ENCODE measurements at regions not wholly inside any gene's neighbourhood (a gene's known extent, or its start where the extent isn't known, plus 50 kb on each side); places are given as distances from the start of the nearest gene placed in this dataset.

- no peaks in the 10 kb centered on the region for H3K9me3 Mint-ChIP-seq
- no peak overlapping the region for H3K4me3 Mint-ChIP-seq
- CTCF ChIA-PET, result no interaction called here
- intact Hi-C loops (cut with micrococcal nuclease), result no loop called here
- DNase-seq, result peak; percentile 0
- H3K27ac Mint-ChIP-seq, result no peak overlapping the region
- no peaks in the 10 kb centered on the region for H3K4me1 Mint-ChIP-seq (ENCODE audit: low read depth)
- POLR2A ChIA-PET, result no interaction called here
- H3K36me3 Mint-ChIP-seq, result no peaks in the 10 kb centered on the region
- peaks cover 5% of the 10 kb centered on the region for H3K27me3 Mint-ChIP-seq
These were observed 89.3 kb upstream of the TMPRSS2 start for GRCh38 chr21:41597227-41597626.

GRCh38 chr21:41596241-41596925 lies 88.4 kb upstream of the TMPRSS2 start:
- Mint-ChIP-seq H3K9me3 (no peaks in the 10 kb centered on the region), H3K27me3 (peaks cover 4% of the 10 kb centered on the region), H3K4me1 (ENCODE audit: low read depth) (no peaks in the 10 kb centered on the region), H3K27ac (no peak overlapping the region), H3K36me3 (no peaks in the 10 kb centered on the region), H3K4me3 (no peak overlapping the region)
- CTCF ChIA-PET, result no interaction called here
- POLR2A ChIA-PET, result no interaction called here
- DNase-seq, result no peak
- intact Hi-C loops (cut with micrococcal nuclease), result no loop called here

- H3K36me3 Mint-ChIP-seq, result no peaks in the 10 kb centered on the region
- no peak overlapping the region for H3K4me3 Mint-ChIP-seq
- intact Hi-C loops (cut with micrococcal nuclease), result no loop called here
- H3K27ac Mint-ChIP-seq, result no peak overlapping the region
- peaks cover 6% of the 10 kb centered on the region for H3K27me3 Mint-ChIP-seq
- no peaks in the 10 kb centered on the region for H3K9me3 Mint-ChIP-seq
- DNase-seq, result no peak
- POLR2A ChIA-PET, result no interaction called here
- H3K4me1 Mint-ChIP-seq (ENCODE audit: low read depth), result no peaks in the 10 kb centered on the region
- CTCF ChIA-PET, result no interaction called here
These were observed 86.3 kb upstream of the TMPRSS2 start for GRCh38 chr21:41594268-41594667.

DNA sequence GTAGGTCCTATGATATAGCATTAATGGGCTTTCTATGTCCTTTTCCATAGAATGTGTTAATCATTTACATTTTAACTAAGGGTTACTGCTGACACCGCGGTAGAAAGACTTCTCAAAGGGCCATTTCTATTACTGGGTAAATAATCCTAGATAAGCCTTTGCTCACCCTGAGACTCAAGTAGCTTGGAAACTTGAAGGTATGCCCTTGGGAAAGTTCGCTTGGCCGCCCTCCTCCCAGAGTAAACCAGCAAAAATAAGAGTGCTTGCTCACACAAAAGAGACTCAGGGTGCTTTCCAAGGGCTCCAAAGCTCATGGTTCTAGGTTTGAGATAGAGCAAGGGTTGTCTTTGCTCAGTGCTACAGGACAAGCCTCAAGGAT lies 85.8 kb upstream of the TMPRSS2 start:
- Mint-ChIP-seq H3K4me1 (ENCODE audit: low read depth) (no peaks in the 10 kb centered on the region), H3K4me3 (no peak overlapping the region), H3K36me3 (no peaks in the 10 kb centered on the region), H3K9me3 (peaks cover 4% of the 10 kb centered on the region), H3K27me3 (peaks cover 4% of the 10 kb centered on the region), H3K27ac (no peak overlapping the region)
- intact Hi-C loops (cut with micrococcal nuclease), result no loop called here
- ChIA-PET CTCF (no interaction called here), POLR2A (no interaction called here)
- DNase-seq, result no peak

- DNase-seq, result no peak
- H3K36me3 Mint-ChIP-seq, result no peaks in the 10 kb centered on the region
- intact Hi-C loops (cut with micrococcal nuclease), result no loop called here
- H3K4me3 Mint-ChIP-seq, result no peak overlapping the region
- H3K9me3 Mint-ChIP-seq, result peaks cover 8% of the 10 kb centered on the region
- no peaks in the 10 kb centered on the region for H3K4me1 Mint-ChIP-seq (ENCODE audit: low read depth)
- peaks cover 4% of the 10 kb centered on the region for H3K27me3 Mint-ChIP-seq
- CTCF ChIA-PET, result no interaction called here
- no peak overlapping the region for H3K27ac Mint-ChIP-seq
- POLR2A ChIA-PET, result no interaction called here
These were observed 85.2 kb upstream of the TMPRSS2 start for GRCh38 chr21:41593051-41593759.

DNA sequence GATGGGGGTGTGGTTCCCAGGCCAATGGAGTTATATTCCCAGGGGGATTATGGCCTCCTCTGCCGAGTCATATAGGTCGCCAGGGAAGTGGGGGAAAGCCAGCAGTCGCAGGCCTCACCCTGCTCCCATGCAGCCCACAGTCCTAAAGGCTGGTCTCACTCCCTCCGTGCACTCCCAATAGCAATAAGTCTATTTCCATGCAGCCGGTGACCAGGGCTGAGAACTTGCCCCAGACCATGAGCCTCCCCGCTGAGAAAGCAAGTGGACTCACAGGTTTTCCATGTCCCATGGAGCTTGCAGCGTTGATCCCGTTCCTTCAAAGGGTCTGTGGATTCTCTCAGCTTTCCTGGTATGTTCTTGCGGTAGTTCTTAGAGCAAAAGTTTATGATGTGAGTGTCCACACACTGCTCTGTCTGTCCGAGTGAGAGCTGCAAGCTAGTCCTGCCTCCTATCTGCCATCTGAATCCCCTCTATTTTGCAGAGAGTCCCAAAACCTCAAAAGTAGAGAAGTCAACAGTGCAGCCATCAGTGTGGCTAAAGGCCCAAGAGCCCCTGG lies 81.7 kb upstream of the TMPRSS2 start:
- CTCF ChIA-PET, result interaction anchor here (1.4 kb wide), 1 partner anchor 10 kb away, joined by 4 read pairs; no protein-coding TSS in a partner anchor
- Mint-ChIP-seq H3K4me1 (ENCODE audit: low read depth) (no peaks in the 10 kb centered on the region), H3K36me3 (no peaks in the 10 kb centered on the region), H3K27ac (no peak overlapping the region), H3K27me3 (peaks cover 4% of the 10 kb centered on the region), H3K9me3 (peaks cover 22% of the 10 kb centered on the region), H3K4me3 (no peak overlapping the region)
- POLR2A ChIA-PET, result no interaction called here
- intact Hi-C loops (cut with micrococcal nuclease), result no loop called here
- no peak for DNase-seq

GRCh38 chr21:41589131-41589530 lies 81.2 kb upstream of the TMPRSS2 start:
- CTCF ChIA-PET, result interaction anchor here (1.4 kb wide), 1 partner anchor 9 kb away, joined by 4 read pairs; no protein-coding TSS in a partner anchor
- H3K9me3 Mint-ChIP-seq, result peaks cover 22% of the 10 kb centered on the region
- intact Hi-C loops (cut with micrococcal nuclease), result no loop called here
- H3K4me3 Mint-ChIP-seq, result no peak overlapping the region
- H3K36me3 Mint-ChIP-seq, result no peaks in the 10 kb centered on the region
- POLR2A ChIA-PET, result no interaction called here
- H3K4me1 Mint-ChIP-seq (ENCODE audit: low read depth), result no peaks in the 10 kb centered on the region
- no peak overlapping the region for H3K27ac Mint-ChIP-seq
- H3K27me3 Mint-ChIP-seq, result peaks cover 2% of the 10 kb centered on the region
- no peak for DNase-seq

- H3K36me3 Mint-ChIP-seq, result no peaks in the 10 kb centered on the region
- intact Hi-C loops (cut with micrococcal nuclease), result no loop called here
- H3K9me3 Mint-ChIP-seq, result peaks cover 22% of the 10 kb centered on the region
- no peak overlapping the region for H3K4me3 Mint-ChIP-seq
- no peak for DNase-seq
- H3K27me3 Mint-ChIP-seq, result peaks cover 6% of the 10 kb centered on the region
- POLR2A ChIA-PET, result no interaction called here
- no peaks in the 10 kb centered on the region for H3K4me1 Mint-ChIP-seq (ENCODE audit: low read depth)
- CTCF ChIA-PET, result no interaction called here
- no peak overlapping the region for H3K27ac Mint-ChIP-seq
These were observed 77.4 kb upstream of the TMPRSS2 start for GRCh38 chr21:41585199-41585994.

DNA sequence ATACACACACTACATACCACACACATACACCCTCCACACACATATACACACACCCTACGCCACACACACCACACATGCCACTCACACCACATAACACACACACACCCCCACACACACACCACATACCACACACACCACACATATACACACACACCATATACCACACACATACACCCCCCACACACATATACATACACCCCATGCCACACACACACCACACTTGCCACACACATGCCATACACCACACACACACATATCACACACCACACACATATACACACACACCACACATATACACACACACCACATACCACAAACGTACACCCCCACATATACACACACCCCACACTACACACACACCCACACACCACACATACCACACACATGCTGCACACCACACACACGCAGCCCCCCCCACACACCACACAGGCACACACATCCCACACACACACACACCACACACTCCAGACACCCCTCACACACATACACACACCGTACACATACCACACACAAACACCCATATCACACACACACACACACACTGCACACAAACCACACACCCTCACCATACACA lies 76.7 kb upstream of the TMPRSS2 start:
- H3K36me3 Mint-ChIP-seq, result no peaks in the 10 kb centered on the region
- intact Hi-C loops (cut with micrococcal nuclease), result no loop called here

DNA sequence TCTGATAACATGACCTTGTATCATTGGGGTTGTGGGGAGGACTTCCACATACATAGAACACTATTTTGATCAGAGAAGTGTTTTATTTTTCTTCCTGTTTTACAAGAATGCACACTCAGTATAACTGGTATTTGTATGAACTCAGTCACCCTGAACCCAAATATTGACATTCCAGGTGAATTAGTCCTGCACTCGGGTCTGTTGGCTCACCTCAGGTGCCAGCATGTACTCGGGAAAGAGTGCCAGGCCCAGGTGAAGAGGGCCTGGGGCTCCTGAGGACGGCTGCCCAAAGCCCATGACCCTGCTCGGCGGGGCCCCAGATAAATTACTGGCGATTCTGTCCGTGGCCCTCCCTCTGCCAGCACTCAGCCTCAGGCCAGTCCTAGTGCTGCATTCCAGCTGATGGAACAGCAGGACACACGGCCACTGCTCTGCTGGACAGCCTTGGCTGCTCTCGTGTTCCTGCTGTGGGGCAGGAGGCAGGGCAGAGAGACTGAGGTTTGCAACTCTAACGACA lies 75.4 kb upstream of the TMPRSS2 start:
- Mint-ChIP-seq H3K9me3 (peaks cover 25% of the 10 kb centered on the region), H3K27me3 (peaks cover 4% of the 10 kb centered on the region), H3K4me3 (no peak overlapping the region), H3K4me1 (ENCODE audit: low read depth) (no peaks in the 10 kb centered on the region), H3K27ac (no peak overlapping the region), H3K36me3 (no peaks in the 10 kb centered on the region)
- POLR2A ChIA-PET, result no interaction called here
- no peak for DNase-seq
- intact Hi-C loops (cut with micrococcal nuclease), result no loop called here
- CTCF ChIA-PET, result no interaction called here

More for the DNA sequence above, 76.7 kb upstream of the TMPRSS2 start:
- POLR2A ChIA-PET, result no interaction called here
- Mint-ChIP-seq H3K27ac (no peak overlapping the region), H3K9me3 (peaks cover 22% of the 10 kb centered on the region), H3K27me3 (peaks cover 4% of the 10 kb centered on the region), H3K4me3 (no peak overlapping the region), H3K4me1 (ENCODE audit: low read depth) (no peaks in the 10 kb centered on the region)
- CTCF ChIA-PET, result no interaction called here
- no peak for DNase-seq

DNA sequence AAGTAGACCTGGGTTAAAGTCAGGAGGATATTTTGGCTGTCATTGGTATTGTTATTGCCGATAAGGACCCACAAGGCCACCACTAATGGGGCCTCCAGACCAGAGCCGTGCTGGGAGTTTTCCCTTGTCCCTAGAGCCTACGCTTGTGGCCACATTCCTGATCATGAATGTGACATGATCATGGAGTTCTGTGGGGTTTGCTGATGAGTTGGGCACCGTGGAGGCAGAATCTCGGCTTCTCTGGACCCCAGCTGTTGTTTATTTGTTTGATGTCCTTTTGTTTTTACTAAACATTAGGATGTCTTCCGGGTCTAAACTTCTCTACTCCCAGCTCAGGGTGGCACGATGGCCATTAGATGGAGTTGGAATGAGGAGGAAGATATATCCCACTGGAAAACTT lies 74.9 kb upstream of the TMPRSS2 start:
- no peak for DNase-seq
- no peaks in the 10 kb centered on the region for H3K4me1 Mint-ChIP-seq (ENCODE audit: low read depth)
- intact Hi-C loops (cut with micrococcal nuclease), result no loop called here
- peaks cover 2% of the 10 kb centered on the region for H3K36me3 Mint-ChIP-seq
- H3K27me3 Mint-ChIP-seq, result peaks cover 4% of the 10 kb centered on the region
- POLR2A ChIA-PET, result no interaction called here
- no peak overlapping the region for H3K27ac Mint-ChIP-seq
- CTCF ChIA-PET, result no interaction called here
- no peak overlapping the region for H3K4me3 Mint-ChIP-seq
- peaks cover 26% of the 10 kb centered on the region for H3K9me3 Mint-ChIP-seq

- CTCF ChIA-PET, result no interaction called here
- Mint-ChIP-seq H3K9me3 (peaks cover 24% of the 10 kb centered on the region), H3K36me3 (peaks cover 2% of the 10 kb centered on the region), H3K4me3 (no peak overlapping the region), H3K4me1 (ENCODE audit: low read depth) (no peaks in the 10 kb centered on the region), H3K27ac (no peak overlapping the region), H3K27me3 (peaks cover 4% of the 10 kb centered on the region)
- DNase-seq, result no peak
- intact Hi-C loops (cut with micrococcal nuclease), result no loop called here
- POLR2A ChIA-PET, result no interaction called here
These were observed 74.4 kb upstream of the TMPRSS2 start for GRCh38 chr21:41582298-41582840.

All from activated CD4-positive, alpha-beta memory T cell treated with anti-CD3 and anti-CD28 coated beads for 36 hours (primary cell).